Testis (tissue), 2 donors: ENCODE measurements at regions not wholly inside any gene's neighbourhood (a gene's known extent, or its start where the extent isn't known, plus 50 kb on each side); places are given as distances from the start of the nearest gene placed in this dataset.

Experiments used
- POLR2A ChIP-seq: fragments of 450-650 bp; IDR thresholded peaks from one replicate; pipeline ENCODE4 v1.6.1; 2017; ENCODE audit warnings: antibody characterized with exemption, mild to moderate bottlenecking, moderate library complexity
- TF ChIP-seq, protein P1 (sequence below), 3 experiments: fragments of 450-650 bp in 2 of 3; fragments of 200-600 bp in 1 of 3; sonication (generic) in 1 of 3; IDR thresholded peaks; one replicate each; pipeline ENCODE4 v1.5.1; 2016 to 2019; ENCODE audit warnings: antibody characterized with exemption in 3 of 3, mild to moderate bottlenecking in 2 of 3, moderate library complexity in 1 of 3

DNA sequence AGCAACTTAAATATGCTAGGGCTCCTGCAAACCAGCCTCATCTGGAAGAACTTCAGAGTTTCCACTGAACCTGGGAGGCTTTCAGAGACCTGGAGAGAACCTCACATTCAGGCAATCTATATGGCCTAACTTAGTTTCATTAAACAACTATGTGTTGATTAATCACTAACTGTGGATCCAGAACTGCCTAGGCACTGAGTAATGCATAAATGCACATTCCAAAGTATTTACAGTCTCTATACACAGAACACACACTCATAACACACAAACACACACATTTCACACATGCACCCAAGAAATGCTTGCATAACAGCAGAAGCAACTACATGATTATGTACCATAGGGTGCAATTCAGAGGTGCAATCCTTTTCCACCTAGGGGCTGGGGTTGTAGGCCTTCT lies 552.8 kb downstream of the BCL11A start:
- TF ChIP-seq, protein P1, sequence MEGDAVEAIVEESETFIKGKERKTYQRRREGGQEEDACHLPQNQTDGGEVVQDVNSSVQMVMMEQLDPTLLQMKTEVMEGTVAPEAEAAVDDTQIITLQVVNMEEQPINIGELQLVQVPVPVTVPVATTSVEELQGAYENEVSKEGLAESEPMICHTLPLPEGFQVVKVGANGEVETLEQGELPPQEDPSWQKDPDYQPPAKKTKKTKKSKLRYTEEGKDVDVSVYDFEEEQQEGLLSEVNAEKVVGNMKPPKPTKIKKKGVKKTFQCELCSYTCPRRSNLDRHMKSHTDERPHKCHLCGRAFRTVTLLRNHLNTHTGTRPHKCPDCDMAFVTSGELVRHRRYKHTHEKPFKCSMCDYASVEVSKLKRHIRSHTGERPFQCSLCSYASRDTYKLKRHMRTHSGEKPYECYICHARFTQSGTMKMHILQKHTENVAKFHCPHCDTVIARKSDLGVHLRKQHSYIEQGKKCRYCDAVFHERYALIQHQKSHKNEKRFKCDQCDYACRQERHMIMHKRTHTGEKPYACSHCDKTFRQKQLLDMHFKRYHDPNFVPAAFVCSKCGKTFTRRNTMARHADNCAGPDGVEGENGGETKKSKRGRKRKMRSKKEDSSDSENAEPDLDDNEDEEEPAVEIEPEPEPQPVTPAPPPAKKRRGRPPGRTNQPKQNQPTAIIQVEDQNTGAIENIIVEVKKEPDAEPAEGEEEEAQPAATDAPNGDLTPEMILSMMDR (IDR thresholded peaks at IDR 0.05): no peak
- no peak for TF ChIP-seq POLR2A
